HFFc6 (cell line): ENCODE measurements at regions not wholly inside any gene's neighbourhood (a gene's known extent, or its start where the extent isn't known, plus 50 kb on each side); places are given as distances from the start of the nearest gene placed in this dataset.

Experiments used
- DNase-seq: peaks from one replicate; pipeline ENCODE4 v3.0.0-alpha.2; 2018
- H3K27ac Mint-ChIP-seq: 2 replicates; pipeline ENCODE4 v1.8.0; 2020; ENCODE audit warnings: mild to moderate bottlenecking, mixed read lengths
- H3K27me3 Mint-ChIP-seq: 2 replicates; pipeline ENCODE4 v1.8.0; 2021; ENCODE audit warnings: mild to moderate bottlenecking, moderate library complexity, mixed read lengths; ENCODE audit not compliant: insufficient read depth
- H3K36me3 Mint-ChIP-seq: 2 replicates; pipeline ENCODE4 v1.8.0; 2021; ENCODE audit warnings: low read depth, mixed read lengths
- H3K4me1 Mint-ChIP-seq: 2 replicates; pipeline ENCODE4 v1.8.0; 2020; ENCODE audit warnings: low read depth, mixed read lengths
- H3K4me3 Mint-ChIP-seq: 2 replicates; pipeline ENCODE4 v1.8.0; 2020; ENCODE audit warnings: mild to moderate bottlenecking, moderate library complexity, mixed read lengths
- H3K9me3 Mint-ChIP-seq: 2 replicates; pipeline ENCODE4 v1.8.0; 2020; ENCODE audit warnings: mild to moderate bottlenecking, mixed read lengths
- TF ChIP-seq, protein P1 (sequence below): fragments of 200-600 bp; sonication (generic); IDR thresholded peaks from 2 replicates; pipeline ENCODE4 v1.5.0; 2021; ENCODE audit warnings: antibody characterized with exemption, mild to moderate bottlenecking

DNA sequence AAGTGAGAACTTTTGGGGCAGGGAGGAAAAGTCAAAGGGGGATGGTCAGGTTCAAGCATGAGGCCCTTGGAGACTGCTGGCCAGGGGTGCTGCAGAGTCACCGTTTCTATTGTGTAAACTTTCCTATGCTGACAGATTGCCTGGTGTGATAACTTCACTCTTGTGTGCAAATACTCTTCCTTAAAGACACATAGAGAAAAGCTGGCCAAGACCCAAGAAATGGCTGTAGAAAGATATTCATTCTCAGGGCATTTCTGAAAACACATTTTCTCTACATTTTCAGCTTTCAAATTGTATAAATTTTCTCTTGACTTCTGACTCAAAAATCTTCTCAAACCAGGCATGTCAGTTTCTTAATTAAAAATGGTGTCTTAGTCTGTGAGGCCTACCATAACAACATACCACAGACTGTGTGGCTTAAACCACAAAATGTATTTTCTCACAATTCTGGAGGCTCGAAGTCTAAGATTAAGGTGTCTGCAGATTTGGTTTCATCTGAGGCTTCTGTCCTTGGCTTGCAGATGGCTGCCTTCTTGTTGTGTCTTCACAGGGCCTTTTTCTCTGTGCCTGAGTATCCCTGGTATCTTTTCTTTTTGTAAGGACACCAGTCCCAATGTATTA, 304.5 kb downstream of the KCNRG start:
- peak overlapping the region; percentile 58 for H3K27ac Mint-ChIP-seq
- H3K4me3 Mint-ChIP-seq = 0 out of 2 replicates have a peak overlapping the region, but pooled peaks have one; percentile 1
- H3K9me3 Mint-ChIP-seq = no peaks in the 10 kb centered on the region
- H3K4me1 Mint-ChIP-seq = peaks cover 37% of the 10 kb centered on the region
- TF ChIP-seq, protein P1, sequence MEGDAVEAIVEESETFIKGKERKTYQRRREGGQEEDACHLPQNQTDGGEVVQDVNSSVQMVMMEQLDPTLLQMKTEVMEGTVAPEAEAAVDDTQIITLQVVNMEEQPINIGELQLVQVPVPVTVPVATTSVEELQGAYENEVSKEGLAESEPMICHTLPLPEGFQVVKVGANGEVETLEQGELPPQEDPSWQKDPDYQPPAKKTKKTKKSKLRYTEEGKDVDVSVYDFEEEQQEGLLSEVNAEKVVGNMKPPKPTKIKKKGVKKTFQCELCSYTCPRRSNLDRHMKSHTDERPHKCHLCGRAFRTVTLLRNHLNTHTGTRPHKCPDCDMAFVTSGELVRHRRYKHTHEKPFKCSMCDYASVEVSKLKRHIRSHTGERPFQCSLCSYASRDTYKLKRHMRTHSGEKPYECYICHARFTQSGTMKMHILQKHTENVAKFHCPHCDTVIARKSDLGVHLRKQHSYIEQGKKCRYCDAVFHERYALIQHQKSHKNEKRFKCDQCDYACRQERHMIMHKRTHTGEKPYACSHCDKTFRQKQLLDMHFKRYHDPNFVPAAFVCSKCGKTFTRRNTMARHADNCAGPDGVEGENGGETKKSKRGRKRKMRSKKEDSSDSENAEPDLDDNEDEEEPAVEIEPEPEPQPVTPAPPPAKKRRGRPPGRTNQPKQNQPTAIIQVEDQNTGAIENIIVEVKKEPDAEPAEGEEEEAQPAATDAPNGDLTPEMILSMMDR = no peak
- DNase-seq = peak; percentile 28
- no peaks in the 10 kb centered on the region; the same call in 1 of the 2 replicates for H3K27me3 Mint-ChIP-seq
- H3K36me3 Mint-ChIP-seq = no peaks in the 10 kb centered on the region; the same call in 1 of the 2 replicates

GRCh38 chr13:50320271-50320862, 305.1 kb downstream of the KCNRG start:
- 0 out of 2 replicates have a peak overlapping the region, but pooled peaks have one; percentile 1 for H3K4me3 Mint-ChIP-seq
- H3K27me3 Mint-ChIP-seq = no peaks in the 10 kb centered on the region; the same call in 1 of the 2 replicates
- H3K36me3 Mint-ChIP-seq = no peaks in the 10 kb centered on the region; the same call in 1 of the 2 replicates
- H3K4me1 Mint-ChIP-seq = peaks cover 41% of the 10 kb centered on the region
- TF ChIP-seq, protein P1 = no peak
- DNase-seq = peak; percentile 24
- H3K9me3 Mint-ChIP-seq = no peaks in the 10 kb centered on the region
- peak overlapping the region; percentile 58 for H3K27ac Mint-ChIP-seq

- Mint-ChIP-seq H3K4me3 (no peak overlapping the region), H3K27ac (no peak overlapping the region), H3K9me3 (no peaks in the 10 kb centered on the region), H3K36me3 (no peaks in the 10 kb centered on the region; the same call in 1 of the 2 replicates), H3K27me3 (peaks cover 4% of the 10 kb centered on the region), H3K4me1 (peaks cover 41% of the 10 kb centered on the region)
- TF ChIP-seq, protein P1 = no peak
- DNase-seq = no peak
These were observed 306.8 kb downstream of the KCNRG start for GRCh38 chr13:50322006-50322405.

- H3K36me3 Mint-ChIP-seq = no peaks in the 10 kb centered on the region; the same call in 1 of the 2 replicates
- H3K27me3 Mint-ChIP-seq = peaks cover 4% of the 10 kb centered on the region
- H3K27ac Mint-ChIP-seq = peak overlapping the region; percentile 7; the same call in 1 of the 2 replicates
- DNase-seq = peak; percentile 77
- H3K9me3 Mint-ChIP-seq = no peaks in the 10 kb centered on the region
- peaks cover 41% of the 10 kb centered on the region for H3K4me1 Mint-ChIP-seq
- TF ChIP-seq, protein P1 = no peak
- H3K4me3 Mint-ChIP-seq = peak overlapping the region; percentile 5; the same call in 1 of the 2 replicates
These were observed 308.3 kb downstream of the KCNRG start for GRCh38 chr13:50323440-50324065.

GRCh38 chr13:50326271-50326670, 311.0 kb downstream of the KCNRG start:
- no peak for DNase-seq
- Mint-ChIP-seq H3K4me3 (no peak overlapping the region), H3K36me3 (no peaks in the 10 kb centered on the region; the same call in 1 of the 2 replicates), H3K4me1 (peaks cover 21% of the 10 kb centered on the region), H3K27me3 (peaks cover 4% of the 10 kb centered on the region; the same call in 1 of the 2 replicates), H3K27ac (no peak overlapping the region), H3K9me3 (no peaks in the 10 kb centered on the region)
- TF ChIP-seq, protein P1 = no peak
